Tibial nerve (tissue), 4 donors: ENCODE measurements at regions not wholly inside any gene's neighbourhood (a gene's known extent, or its start where the extent isn't known, plus 50 kb on each side); places are given as distances from the start of the nearest gene placed in this dataset.

Experiments
- DNase-seq, 2 donors: peaks; one replicate each; pipeline ENCODE4 v3.0.0-alpha.2; 2019; ENCODE audit warnings: low spot score in 2 of 2
- H3K27ac ChIP-seq, 4 donors: fragments of 200-600 bp; sonication (generic) in 3 of 4; one replicate each; pipeline ENCODE4 v1.5.1; 2017 to 2019; ENCODE audit warnings: mild to moderate bottlenecking in 1 of 4
- H3K27me3 ChIP-seq, 2 donors: fragments of 200-600 bp; sonication (generic) in 1 of 2; one replicate each; pipeline versions ENCODE4 v1.5.1 to v1.6.0; 2017 to 2019
- H3K36me3 ChIP-seq, 3 donors: fragments of 200-600 bp; sonication (generic); one replicate each; pipeline ENCODE4 v1.5.1; 2018 to 2019
- H3K4me1 ChIP-seq, 4 donors: fragments of 200-600 bp; sonication (generic) in 3 of 4; one replicate each; pipeline ENCODE4 v1.5.1; 2017 to 2019
- H3K4me3 ChIP-seq, 4 donors: fragments of 200-600 bp; sonication (generic) in 3 of 4; one replicate each; pipeline ENCODE4 v1.5.1; 2017 to 2019; ENCODE audit warnings: mild to moderate bottlenecking in 1 of 4, moderate library complexity in 1 of 4
- H3K9me3 ChIP-seq, 4 donors: fragments of 200-600 bp; sonication (generic) in 3 of 4; one replicate each; pipeline ENCODE4 v1.5.1; 2017 to 2019
- CTCF ChIP-seq, 5 experiments: fragments of 200-600 bp in 3 of 5; fragments of 450-650 bp in 2 of 5; sonication (generic) in 3 of 5; IDR thresholded peaks; one replicate each; pipeline ENCODE4 v1.5.1; 2016 to 2019; ENCODE audit warnings: antibody characterized with exemption in 5 of 5, mild to moderate bottlenecking in 3 of 5, moderate library complexity in 2 of 5
- EP300 ChIP-seq, 2 donors: sonication (generic); formaldehyde crosslinking; IDR thresholded peaks; one replicate each; pipeline ENCODE4 v1.6.1; 2017; ENCODE audit warnings: antibody characterized with exemption in 2 of 2, mild to moderate bottlenecking in 1 of 2
- POLR2A ChIP-seq, 2 donors: fragments of 450-650 bp; IDR thresholded peaks; one replicate each; pipeline ENCODE4 v1.6.1; 2017; ENCODE audit warnings: antibody characterized with exemption in 2 of 2, mild to moderate bottlenecking in 2 of 2, moderate library complexity in 2 of 2
- WGBS, 2 donors: methylation state at CpG; one replicate each; pipeline ENCODE4 v1.1.5; 2018; 5-methylcytosine and 5-hydroxymethylcytosine counted together

GRCh38 chr6:95519228-95520037 lies 57.9 kb upstream of the MANEA start:
- no peak for DNase-seq
- TF ChIP-seq POLR2A (IDR thresholded peaks at IDR 0.05) (no peak), CTCF (IDR thresholded peaks at IDR 0.05) (no peak), EP300 (IDR thresholded peaks at IDR 0.05) (no peak)
- no peak overlapping the region for H3K27ac ChIP-seq
- H3K36me3 ChIP-seq = no peaks in the 10 kb centered on the region
- no peaks in the 10 kb centered on the region for H3K9me3 ChIP-seq
- H3K27me3 ChIP-seq = no peaks in the 10 kb centered on the region
- WGBS, 2 donors = 91% methylated on average over 28 of the region's 28 CpGs
- H3K4me3 ChIP-seq = no peak overlapping the region
- no peaks in the 10 kb centered on the region for H3K4me1 ChIP-seq

- Histone ChIP-seq H3K9me3 (no peaks in the 10 kb centered on the region), H3K27ac (no peak overlapping the region), H3K27me3 (no peaks in the 10 kb centered on the region), H3K4me1 (no peaks in the 10 kb centered on the region), H3K4me3 (no peak overlapping the region), H3K36me3 (no peaks in the 10 kb centered on the region)
- 62 to 70% methylated on average over 2 of the region's 2 CpGs for WGBS, 2 donors
- no peak for DNase-seq
- TF ChIP-seq POLR2A (IDR thresholded peaks at IDR 0.05) (no peak), EP300 (IDR thresholded peaks at IDR 0.05) (no peak)
These were observed 56.2 kb upstream of the MANEA start for GRCh38 chr6:95521181-95521580.
